Endothelial cell of umbilical vein (primary cell): ENCODE measurements at regions not wholly inside any gene's neighbourhood (a gene's known extent, or its start where the extent isn't known, plus 50 kb on each side); places are given as distances from the start of the nearest gene placed in this dataset.

ENCODE experiments used
- CTCF ChIP-seq, 2 donors: IDR thresholded peaks; 1 replicate in 1 of 2; 2 replicates in 1 of 2; pipeline ENCODE4 v1.5.1; 2011; ENCODE audit warnings: low read length in 2 of 2, mild to moderate bottlenecking in 2 of 2, moderate library complexity in 2 of 2, control low read depth in 1 of 2, inconsistent platforms in 1 of 2, low read depth in 1 of 2; ENCODE audit not compliant: insufficient read depth in 1 of 2; ENCODE audit errors: extremely low read depth in 1 of 2
- EZH2 ChIP-seq: IDR thresholded peaks from 2 replicates; pipeline ENCODE4 v1.6.1; 2012; ENCODE audit warnings: borderline replicate concordance, low read depth, mild to moderate bottlenecking, moderate library complexity, low read length, inconsistent platforms; ENCODE audit not compliant: severe bottlenecking
- GATA2 ChIP-seq: IDR thresholded peaks from 2 replicates; pipeline ENCODE4 v1.7.0; 2011; ENCODE audit warnings: low read depth, mild to moderate bottlenecking, moderate library complexity, mixed read lengths, low read length; ENCODE audit not compliant: insufficient read length, insufficient read depth
- JUN ChIP-seq: IDR thresholded peaks from 2 replicates; pipeline ENCODE4 v1.6.1; 2011; ENCODE audit warnings: borderline replicate concordance, low read depth; ENCODE audit not compliant: insufficient read length, insufficient read depth
- POLR2A ChIP-seq: IDR thresholded peaks from 2 replicates; pipeline ENCODE4 v1.6.1; 2012; ENCODE audit warnings: low read depth, mild to moderate bottlenecking, control low read depth, low read length

GRCh38 chr7:17472518-17472917 is 174.1 kb downstream of the AHR start:
- TF ChIP-seq CTCF (IDR thresholded peaks at IDR 0.05; ENCODE audit: extremely low read depth in 1 of 2, insufficient read depth in 1 of 2, low read depth in 1 of 2, low read length in 2 of 2) (no peak), GATA2 (no peak), POLR2A (no peak), JUN (no peak), EZH2 (no peak)
